K562 (cell line): ENCODE measurements at regions not wholly inside any gene's neighbourhood (a gene's known extent, or its start where the extent isn't known, plus 50 kb on each side); places are given as distances from the start of the nearest gene placed in this dataset.
"Not testable (repeated sequence)": the region's sequence is repeated elsewhere in the genome, so short reads cannot be mapped to it uniquely, and the experiment has no call there.

ENCODE experiments used
- BCLAF1 ChIP-seq, 2 experiments: fragments of 450-650 bp in 1 of 2; IDR thresholded peaks; 2 replicates each; pipeline ENCODE4 v1.6.1; 2011 to 2017; ENCODE audit warnings: low read depth in 2 of 2, antibody characterized with exemption in 1 of 2, borderline replicate concordance in 1 of 2, low read length in 1 of 2, mild to moderate bottlenecking in 1 of 2, mixed read lengths in 1 of 2; ENCODE audit not compliant: control insufficient read depth in 1 of 2
- SAFB ChIP-seq: fragments of 200-400 bp; formaldehyde crosslinking; IDR thresholded peaks from 2 replicates; pipeline ENCODE4 v1.6.1; 2017; ENCODE audit warnings: low read depth, low read length, borderline replicate concordance
- THRA ChIP-seq: fragments of 450-650 bp; IDR thresholded peaks from 2 replicates; pipeline ENCODE4 v1.6.1; 2017; ENCODE audit warnings: mild to moderate bottlenecking, moderate library complexity

DNA sequence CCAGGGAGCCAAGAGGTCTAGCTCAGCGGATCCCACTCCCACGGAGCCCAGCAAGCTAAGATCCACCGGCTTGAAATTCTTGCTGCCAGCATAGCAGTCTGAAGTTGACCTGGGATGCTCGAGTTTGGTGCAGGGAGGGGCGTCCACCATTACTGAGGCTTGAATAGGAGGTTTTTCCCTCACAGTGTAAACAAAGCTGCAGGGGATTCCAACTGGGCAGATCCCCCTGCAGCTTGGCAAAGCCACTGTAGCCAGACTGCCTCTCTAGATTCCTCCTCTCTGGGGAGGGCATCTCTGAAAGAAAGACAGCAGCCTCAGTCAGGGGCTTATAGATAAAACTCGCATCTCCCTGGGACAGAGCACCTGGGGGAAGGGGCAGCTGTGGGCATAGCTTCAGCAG, 118.8 kb upstream of the PRICKLE1 start:
- TF ChIP-seq SAFB; BCLAF1 (IDR thresholded peaks at IDR 0.05; ENCODE audit: borderline replicate concordance in 1 of 2, control insufficient read depth in 1 of 2, low read depth in 2 of 2, low read length in 1 of 2); THRA: not testable (repeated sequence)
